Left renal cortex interstitium (tissue), 4 donors: ENCODE measurements at regions not wholly inside any gene's neighbourhood (a gene's known extent, or its start where the extent isn't known, plus 50 kb on each side); places are given as distances from the start of the nearest gene placed in this dataset.
"Not testable (repeated sequence)": the region's sequence is repeated elsewhere in the genome, so short reads cannot be mapped to it uniquely, and the experiment has no call there.

ENCODE experiments used
- DNase-seq, 4 donors: peaks; one replicate each; pipeline ENCODE4 v3.0.0-alpha.2; 2013; ENCODE audit warnings: low read depth in 4 of 4, low spot score in 2 of 4, missing footprints in 1 of 4

DNA sequence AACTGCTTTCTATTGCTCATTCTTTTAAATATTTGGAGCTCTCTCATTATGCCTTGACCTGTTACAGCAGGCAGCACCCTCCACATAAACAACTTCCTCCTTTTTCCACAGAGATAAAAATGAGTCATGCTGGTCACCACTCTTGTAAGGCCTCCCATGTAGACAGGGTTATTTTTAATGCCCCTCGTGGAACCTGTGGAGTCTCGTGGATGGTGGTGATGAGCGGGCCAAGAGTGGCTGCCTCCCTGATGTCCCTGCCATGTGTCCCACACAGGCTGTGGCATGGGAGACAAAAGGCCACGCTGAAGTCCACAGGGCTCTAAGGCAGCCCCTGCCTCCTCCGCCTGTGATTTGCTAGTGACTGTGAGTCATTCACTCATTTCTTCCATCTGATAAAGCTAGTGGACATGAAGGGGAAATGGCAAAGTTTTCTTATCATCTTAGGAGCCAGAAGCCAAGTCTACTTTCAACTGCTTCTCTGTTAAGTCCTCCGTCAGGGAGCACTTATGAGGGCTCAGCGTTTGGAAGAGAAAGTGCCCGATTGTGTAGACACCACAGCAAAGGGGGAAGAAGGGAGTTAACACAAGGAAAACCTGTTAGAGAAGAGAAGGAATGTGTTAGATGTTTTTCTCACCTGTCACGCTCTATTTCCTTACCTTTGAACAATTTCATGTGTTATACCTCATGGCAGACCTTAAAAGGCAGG lies 121.6 kb upstream of the FAT1 start:
- no peak for DNase-seq

DNA sequence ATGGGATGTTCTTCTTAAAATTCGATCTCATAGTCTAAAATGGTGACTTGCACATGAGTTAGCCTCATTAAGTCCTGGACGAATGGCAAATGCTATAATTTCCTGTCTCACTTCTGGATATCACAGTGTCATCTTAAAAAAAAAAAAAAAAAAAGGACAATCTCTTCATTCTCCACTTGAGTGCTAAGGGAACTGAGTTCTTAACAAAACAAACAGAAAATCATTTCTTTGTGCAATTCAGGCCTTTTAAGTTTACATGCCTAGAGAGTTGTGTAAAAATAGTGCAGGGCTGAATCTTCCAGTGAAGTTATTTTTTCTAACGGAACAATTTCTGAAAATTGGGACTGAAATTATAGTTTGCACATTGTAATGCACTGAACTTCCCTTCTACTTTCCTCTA lies 122.8 kb upstream of the FAT1 start:
- no peak for DNase-seq

DNA sequence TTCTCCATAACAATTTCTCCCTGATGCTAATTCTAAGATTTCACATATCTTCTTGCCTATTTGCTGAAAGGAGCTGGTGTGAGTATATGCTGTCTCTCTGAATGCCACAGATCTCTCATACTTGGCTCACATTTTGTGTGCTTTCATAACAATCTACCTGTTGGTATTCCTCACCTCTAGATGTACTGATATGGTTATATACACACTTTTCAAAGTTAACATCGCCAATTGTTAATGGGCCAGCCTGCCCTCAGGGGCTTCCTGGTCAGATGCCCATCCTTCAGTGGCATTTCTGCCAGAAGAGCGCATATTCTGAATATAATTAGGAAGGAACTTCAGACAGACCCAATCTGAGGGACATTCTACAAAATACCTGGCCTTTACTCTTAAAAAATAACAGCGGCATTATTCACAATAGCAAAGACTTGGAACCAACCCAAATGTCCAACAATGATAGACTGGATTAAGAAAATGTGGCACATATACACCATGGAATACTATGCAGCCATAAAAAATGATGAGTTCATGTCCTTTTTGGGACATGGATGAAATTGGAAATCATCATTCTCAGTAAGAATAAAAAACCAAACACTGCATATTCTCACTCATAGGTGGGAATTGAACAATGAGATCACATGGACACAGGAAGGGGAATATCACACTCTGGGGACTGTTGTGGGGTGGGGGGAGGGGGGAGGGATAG lies 123.9 kb upstream of the FAT1 start:
- DNase-seq = not testable (repeated sequence)

DNA sequence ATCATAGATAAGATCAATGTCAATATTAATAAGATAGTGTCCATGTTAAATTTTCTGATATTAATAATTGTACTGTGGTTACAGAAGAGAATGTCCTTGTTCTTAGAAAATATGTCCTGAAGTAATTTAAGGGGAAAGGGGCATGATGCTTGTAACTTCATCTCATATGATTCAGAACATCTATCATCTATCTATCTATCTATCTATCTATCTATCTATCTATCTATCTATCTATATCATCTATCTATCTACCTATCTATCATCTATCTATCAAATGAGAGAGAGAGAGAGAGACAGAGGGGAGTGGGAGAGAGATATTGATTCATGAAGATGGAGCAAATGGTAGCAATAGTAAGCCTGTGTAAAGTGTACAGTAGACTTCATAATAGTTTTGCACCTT lies 124.8 kb upstream of the FAT1 start:
- no peak for DNase-seq

DNA sequence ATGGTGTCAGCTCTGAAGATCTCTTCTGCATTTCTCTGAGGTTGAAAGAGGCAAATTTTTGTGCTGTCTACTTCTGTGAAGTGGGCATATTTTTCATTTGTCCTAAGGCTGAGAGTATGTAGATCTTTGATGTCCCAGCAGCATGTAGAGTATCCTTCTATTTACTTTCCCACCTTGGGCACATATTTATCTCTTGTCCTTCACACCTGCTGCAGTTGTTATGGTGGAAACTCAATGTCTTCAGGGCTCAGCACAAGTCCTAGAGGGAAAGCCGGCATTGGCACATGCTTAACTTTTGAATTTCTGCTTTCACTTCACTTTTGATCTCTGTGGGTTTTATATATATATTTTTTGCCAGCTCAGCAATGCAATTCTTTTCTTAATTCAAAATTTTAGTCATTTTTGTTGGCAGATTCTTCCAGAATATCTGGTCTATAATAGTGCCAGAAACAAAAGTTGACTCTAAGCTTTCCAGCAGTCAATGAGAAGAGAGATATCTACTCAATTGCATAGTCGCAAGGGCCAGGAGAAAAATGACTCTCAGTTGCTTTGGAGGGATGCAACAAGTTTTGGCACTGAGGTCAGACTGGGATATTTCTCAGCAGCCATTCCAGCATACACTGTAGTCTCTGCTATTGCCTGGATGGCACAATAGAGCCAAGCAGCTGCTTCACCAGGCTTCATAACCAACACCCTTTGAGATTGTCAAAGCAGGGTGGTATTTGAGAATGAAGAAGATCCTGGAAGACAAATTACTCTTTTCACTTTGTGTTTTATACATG lies 127.8 kb upstream of the FAT1 start:
- no peak for DNase-seq

DNA sequence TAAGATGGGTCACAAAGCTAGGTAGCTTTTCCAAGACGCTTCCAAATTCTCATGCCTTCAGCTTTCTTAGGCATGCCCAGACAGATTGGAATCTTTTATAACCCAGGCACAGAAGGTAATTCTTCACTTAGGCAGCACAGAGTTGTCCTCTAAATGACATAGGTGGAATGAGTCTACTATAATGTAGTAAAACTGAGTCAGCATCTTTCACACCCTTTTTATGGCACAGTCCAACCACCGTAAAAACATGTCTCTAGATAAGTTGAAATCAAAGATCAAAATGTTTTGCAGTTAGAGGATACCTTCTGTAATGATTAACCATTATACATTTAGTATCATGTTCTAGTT lies 128.4 kb upstream of the FAT1 start:
- DNase-seq = no peak

DNA sequence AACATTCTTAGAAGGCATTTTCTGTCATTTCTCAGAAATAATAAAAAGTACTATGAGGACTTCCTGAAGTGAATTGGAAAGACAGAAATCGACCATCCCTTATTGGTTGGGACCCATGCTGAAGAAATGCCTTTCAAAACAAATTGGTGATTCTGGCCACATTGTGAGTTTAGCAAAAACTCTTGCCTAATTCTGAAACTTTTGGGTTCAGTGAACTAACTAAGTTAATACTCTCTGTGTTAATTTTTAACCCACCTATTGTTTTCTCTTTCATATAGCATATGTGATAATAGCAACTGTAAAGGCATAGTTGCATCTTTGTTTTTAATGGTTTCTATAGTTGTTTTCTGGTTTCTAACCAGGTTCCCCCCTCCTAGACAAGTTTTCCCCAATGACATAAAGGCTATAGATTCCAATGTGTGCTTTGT lies 129.3 kb upstream of the FAT1 start:
- no peak for DNase-seq

DNA sequence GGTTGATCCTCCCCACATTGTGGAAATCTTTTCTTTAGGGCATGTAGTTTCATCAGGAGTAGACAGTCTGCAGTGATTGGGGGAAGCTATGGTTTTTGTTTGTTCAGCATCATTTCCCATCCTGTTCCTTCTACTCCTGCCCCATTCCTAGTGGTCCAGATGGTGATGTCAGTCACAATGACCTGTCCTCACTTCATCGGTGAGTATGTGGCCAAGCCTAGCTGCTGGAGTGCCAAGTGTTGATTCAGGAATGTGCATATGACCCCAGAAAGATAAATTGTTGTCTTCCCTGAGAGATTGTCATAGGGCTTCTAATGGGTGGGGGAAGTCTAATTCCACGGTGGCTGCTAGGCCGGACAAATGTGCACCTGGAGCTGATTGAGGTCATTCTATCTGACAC lies 130.6 kb upstream of the FAT1 start:
- DNase-seq = no peak

DNA sequence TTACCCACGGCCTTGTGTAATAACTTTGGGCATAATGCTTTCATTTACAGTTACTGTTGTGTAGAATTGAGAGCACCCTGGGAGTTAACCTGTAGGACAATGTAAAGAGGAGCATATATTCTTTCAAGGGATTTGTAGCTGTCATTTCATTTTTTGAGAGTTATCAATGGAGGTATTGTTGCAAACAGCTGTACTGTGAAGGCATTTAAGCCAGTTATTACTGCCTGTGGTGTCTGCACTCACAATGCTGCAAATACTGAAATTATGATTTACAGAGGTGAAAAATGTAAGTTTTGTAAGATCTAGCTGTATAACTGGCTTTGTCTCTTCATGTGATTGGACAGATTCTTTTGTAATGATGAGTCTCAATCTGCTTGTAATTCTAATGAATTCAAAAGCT lies 131.5 kb upstream of the FAT1 start:
- no peak for DNase-seq

DNA sequence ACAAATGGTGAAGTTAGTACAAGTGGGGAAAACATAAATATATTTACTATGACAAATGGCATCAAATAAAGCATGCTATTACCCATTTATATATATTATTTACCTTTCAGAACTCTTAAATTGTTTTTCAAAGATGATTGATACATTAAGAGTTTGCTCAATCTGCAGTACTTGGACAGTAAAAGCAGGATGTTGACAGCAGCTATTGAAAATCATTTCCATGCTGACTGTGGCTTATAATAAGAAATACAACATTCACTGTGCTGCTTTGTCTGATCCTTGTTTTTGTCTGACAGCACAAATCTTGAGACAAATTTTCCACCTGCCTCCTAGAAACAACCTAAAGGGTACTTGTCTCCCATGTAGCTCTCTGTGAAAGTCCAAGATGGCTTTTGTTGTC lies 134.1 kb upstream of the FAT1 start:
- DNase-seq = no peak

DNA sequence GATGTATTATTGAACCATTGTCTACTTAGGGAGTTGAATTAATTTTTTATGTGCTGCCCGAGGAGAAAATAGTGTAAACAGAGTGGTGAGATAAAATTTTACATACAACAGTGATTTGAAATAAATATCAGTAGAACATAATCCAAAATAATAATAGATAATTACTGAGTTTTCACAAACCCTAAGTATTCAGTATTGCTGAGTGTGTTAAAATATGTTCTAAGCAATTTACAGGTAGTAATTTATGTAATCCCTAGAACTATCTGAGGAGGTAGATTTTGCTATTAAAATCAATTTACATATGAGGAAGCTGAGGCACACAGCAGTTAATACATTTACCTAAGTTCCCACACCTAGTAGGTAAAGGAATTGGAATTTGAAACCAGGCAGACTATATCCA lies 134.7 kb upstream of the FAT1 start:
- DNase-seq = no peak

DNA sequence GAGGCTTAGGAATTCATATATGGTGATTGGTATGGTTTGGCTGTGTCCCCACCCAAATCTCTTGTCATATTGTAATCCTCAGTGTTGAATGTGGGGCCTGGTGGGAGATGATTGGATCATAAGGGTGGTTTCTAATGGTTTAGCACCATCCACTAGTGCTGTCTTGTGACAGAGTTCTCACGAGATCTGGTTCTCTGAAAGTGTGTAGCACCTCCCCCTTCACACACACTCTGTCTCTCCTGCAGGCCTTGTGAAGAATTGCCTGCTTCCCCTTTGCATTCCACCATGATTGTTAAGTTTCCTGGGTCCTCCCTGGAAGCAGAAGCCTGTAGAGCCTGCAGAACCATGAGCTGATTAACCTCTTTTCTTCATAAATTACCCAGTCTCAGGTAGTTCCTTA lies 135.8 kb upstream of the FAT1 start:
- DNase-seq = no peak

DNA sequence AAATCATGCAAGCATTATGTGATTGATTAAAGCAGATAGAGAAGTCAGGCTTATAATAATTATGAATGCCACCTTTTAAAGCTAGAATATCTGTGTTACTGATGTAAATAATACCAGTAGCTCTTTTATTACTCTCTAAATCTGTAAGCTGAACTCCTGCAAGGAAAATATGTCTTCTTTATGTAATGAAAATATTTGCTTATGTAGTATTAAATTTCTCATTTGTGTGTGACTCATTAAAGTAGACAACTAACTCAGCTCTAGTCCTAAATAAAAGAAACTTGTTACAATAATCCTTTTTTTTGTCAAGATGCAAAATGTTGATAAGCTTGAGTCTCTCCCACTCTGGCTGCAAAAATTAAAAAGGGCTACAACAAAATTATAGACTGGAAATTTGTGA lies 137.7 kb upstream of the FAT1 start:
- no peak for DNase-seq

DNA sequence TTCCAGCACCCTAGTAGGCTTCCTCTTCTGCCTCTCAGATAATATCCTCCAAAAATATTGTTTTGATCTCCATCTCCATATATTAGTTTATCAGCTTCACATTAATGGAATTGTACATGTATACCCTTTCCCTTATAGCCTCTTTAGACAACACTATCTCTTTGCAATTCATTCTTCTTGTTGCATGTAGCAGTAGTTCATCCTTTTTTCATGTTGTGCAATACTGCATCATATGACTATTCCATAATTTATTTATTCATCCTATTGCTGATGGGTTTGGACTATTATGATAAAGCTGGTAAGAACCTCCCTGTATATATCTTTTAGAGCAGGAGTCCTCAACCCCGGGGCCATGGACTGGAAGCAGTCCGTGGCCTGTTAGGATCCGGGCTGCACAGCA lies 148.2 kb upstream of the FAT1 start:
- no peak for DNase-seq

DNA sequence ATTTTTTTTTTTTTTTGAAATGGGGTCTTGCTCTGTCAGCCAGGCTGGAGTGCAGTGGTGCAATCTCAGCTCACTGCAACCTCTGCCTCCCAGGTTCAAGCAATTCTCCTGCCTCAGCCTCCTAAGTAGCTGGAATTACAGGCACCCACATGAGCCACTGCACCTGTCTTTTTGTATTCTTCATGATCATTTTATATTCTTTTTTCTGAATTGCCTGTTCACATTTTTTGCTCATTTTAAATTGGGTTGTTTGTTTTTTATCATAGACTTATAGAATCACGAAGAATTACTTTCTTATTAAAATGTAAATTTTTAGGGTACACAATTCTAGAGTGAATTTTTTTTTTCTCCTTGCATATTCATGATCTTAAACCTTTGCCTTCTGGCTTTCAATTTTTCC lies 149.4 kb upstream of the FAT1 start:
- not testable (repeated sequence) for DNase-seq

DNA sequence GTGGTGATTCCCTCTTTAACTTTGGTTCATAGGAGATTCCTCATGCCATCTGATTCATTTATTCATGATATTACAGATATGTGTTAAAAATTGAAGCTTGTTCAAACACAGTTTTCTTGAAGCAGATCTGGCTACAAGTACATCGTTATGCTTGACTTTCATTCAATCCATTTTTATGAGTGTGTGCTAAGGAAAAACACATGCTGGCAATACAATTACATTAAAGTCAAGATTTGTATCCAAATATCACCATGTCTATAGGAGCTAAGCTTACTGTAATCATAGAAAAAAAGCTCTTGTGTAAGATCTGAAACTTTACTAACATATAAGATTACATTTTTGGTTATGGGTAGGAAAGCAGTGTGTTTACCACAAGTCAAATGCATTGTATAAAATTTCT lies 151.8 kb upstream of the FAT1 start:
- DNase-seq = no peak

DNA sequence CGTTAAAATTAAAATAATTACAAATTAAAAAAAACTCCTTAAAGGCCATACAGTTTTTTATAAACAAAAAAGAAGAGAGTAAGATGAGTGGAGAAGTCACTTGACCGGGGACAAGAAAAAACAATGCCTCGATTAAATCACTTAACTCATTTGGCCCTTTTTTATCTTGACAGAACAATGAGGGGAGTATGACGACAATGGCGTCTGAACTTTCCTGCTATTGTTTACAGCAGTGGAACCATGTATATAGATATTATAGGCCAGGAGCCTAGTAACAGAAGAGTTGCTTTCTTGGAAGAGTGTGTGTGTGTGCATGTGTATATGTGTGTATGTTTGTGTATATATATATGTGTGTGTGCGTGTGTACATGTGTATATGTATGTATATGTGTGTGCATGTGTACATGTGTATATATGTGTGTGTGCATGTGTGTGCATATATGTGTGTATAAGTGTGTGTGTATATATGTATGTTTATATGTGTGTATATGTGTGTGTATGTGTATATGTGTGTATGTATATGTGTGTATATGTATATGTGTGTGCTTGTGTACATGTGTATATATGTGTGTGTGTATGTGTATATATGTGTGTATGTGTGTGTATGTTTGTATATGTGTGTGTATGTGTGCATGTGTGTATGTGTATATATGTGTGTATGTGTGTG lies 153.4 kb upstream of the FAT1 start:
- no peak for DNase-seq

DNA sequence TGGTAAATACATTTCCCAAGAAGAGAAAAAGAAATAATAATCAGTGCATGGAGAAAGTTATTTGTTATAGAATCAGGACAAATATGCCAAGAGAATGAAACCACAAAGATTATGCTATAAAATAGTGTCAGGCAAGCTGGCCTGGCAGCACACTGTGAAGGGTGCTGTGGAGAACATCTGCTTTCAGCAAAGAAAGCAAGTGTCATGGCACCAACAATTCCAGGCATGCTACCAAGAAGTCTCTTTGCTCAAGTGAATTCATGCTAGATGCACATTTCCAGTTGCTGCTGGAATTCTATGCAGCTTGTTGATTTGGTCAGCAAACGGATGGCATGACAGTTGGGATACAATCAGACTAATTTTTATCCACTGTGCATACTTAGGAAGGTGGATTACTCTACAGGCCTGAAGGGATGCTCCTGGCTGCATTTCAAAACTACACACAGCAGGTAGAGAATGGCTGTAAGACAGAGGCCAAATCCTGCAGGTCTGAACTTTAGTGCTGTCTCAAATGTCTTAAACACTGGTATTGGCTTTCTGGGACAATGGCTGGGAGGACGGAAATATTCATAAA lies 154.6 kb upstream of the FAT1 start:
- DNase-seq = no peak

DNA sequence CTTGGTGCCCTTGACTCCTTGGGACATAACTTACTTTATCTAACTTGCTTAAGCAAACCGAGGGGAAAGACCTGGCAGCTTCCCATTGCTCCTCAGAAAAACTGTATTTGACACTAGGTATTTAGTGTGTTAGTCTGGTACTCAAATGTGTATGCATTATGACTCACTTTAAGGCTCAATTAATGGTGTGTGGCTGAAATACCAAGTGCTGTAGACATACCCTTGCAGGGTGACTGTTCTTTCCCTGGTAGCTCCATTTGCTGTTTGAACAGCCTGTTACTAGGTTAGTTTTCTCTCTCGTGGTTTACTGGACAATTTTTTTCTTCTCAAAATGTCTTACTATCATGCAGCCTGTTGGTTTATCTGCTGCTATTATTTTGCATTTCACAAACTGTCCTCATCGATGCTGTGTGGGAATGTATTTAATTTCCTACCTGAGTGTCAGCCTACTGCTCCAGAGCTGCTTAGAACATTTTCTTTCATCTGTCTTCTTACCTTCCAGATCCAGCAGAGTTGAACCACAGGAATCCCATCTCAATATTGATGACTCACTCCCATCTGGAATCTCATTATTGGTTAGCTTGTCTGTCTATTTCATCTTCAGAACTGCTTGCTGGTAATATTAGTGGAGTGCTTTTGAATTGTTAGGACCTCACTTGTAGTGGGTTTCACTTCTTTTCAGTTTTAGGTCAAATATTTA lies 158.0 kb upstream of the FAT1 start:
- no peak for DNase-seq

DNA sequence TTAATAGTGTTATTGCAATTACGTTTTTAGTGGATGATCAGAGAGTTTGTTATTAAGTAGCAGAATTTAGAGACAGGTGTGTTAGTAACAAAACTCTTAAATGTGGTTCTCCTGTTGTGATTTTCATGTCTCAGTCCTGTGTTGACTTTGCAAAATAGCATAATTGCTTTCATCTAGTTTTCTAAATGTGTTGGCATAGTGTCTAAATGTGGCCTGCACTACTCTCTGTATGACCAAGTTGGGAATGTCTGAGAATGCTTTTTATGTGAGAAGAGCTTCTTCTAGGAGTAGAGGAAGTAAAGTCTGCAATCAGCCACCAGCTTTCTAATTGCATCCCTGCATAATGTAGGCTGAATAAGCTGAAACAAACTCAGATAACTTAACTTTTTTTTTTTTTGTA lies 158.6 kb upstream of the FAT1 start:
- no peak for DNase-seq
